ENCODE measurements at regions not wholly inside any gene's neighbourhood (a gene's known extent, or its start where the extent isn't known, plus 50 kb on each side); places are given as distances from the start of the nearest gene placed in this dataset.
"Not testable (repeated sequence)": the region's sequence is repeated elsewhere in the genome, so short reads cannot be mapped to it uniquely, and the experiment has no call there.

DNA sequence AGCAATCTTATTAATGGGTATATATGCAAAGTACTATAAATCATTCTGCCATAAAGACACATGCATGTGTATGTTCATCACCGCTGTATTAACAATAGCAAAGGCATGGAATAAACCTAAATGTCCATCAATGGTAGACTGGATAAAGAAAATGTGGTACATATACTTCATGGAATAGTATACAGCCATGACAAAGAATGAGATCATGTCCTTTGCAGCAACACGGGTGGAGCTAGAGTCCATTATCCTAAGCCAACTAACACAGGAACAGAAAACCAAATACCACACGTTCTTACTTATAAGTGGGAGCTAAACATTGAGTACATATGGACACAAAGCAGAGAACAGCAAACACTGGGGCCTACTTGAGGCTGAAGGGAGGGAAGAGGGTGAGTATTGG is 720.8 kb downstream of the GLUD2 start:
- TF ChIP-seq, protein P1, sequence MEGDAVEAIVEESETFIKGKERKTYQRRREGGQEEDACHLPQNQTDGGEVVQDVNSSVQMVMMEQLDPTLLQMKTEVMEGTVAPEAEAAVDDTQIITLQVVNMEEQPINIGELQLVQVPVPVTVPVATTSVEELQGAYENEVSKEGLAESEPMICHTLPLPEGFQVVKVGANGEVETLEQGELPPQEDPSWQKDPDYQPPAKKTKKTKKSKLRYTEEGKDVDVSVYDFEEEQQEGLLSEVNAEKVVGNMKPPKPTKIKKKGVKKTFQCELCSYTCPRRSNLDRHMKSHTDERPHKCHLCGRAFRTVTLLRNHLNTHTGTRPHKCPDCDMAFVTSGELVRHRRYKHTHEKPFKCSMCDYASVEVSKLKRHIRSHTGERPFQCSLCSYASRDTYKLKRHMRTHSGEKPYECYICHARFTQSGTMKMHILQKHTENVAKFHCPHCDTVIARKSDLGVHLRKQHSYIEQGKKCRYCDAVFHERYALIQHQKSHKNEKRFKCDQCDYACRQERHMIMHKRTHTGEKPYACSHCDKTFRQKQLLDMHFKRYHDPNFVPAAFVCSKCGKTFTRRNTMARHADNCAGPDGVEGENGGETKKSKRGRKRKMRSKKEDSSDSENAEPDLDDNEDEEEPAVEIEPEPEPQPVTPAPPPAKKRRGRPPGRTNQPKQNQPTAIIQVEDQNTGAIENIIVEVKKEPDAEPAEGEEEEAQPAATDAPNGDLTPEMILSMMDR (IDR thresholded peaks at IDR 0.05; ENCODE audit: insufficient read depth, low read length, poor library complexity, severe bottlenecking), result not testable (repeated sequence)
- TF ChIP-seq EZH2phosphoT487 (conservative IDR thresholded peaks at IDR 0.05; ENCODE audit: low read length), result not testable (repeated sequence)
